AG04449 (cell line): ENCODE measurements at regions not wholly inside any gene's neighbourhood (a gene's known extent, or its start where the extent isn't known, plus 50 kb on each side); places are given as distances from the start of the nearest gene placed in this dataset.
"Not testable (repeated sequence)": the region's sequence is repeated elsewhere in the genome, so short reads cannot be mapped to it uniquely, and the experiment has no call there.

Experiments used
- CTCF ChIA-PET: fragments of 350-600 bp; formaldehyde crosslinking; extraction: SDS; loops from one replicate; lab custom pipeline; 2021; ENCODE audit warnings: antibody characterized with exemption; lab: Yijun Ruan, JAX
- POLR2A ChIA-PET: fragments of 400-600, 350-600 bp; formaldehyde crosslinking; extraction: SDS; loops from one replicate; lab custom pipeline; 2020; ENCODE audit warnings: antibody characterized with exemption, inconsistent platforms; lab: Yijun Ruan, JAX
- DNase-seq: peaks from one replicate; pipeline ENCODE4 v3.0.0-alpha.2; 2010; ENCODE audit warnings: low read depth, low spot score
- H3K4me3 ChIP-seq: 2 replicates; pipeline ENCODE4 v1.5.1; 2011; ENCODE audit warnings: low read depth, mild to moderate bottlenecking, control low read depth, low read length
- CTCF ChIP-seq: IDR thresholded peaks from one replicate; pipeline ENCODE4 v1.5.1; 2011; ENCODE audit warnings: mild to moderate bottlenecking, moderate library complexity, low read length, control low read depth, inconsistent platforms; ENCODE audit not compliant: insufficient read depth; ENCODE audit errors: missing control alignments

GRCh38 chr20:59481477-59482018 is 122.8 kb upstream of the PHACTR3 start:
- no peak for DNase-seq
- no peak overlapping the region for H3K4me3 ChIP-seq
- no peak for TF ChIP-seq CTCF
- ChIA-PET CTCF (interaction anchor here (1.3 kb wide), 1 partner anchor 22 kb away, joined by 3 read pairs; no protein-coding TSS in a partner anchor), POLR2A (no interaction called here)

- no peak overlapping the region for H3K4me3 ChIP-seq
- DNase-seq: no peak
- no peak for TF ChIP-seq CTCF
- CTCF ChIA-PET: interaction anchor here (1.3 to 1.5 kb wide), 2 partner anchors 13 to 23 kb away, joined by 3 to 6 read pairs; no protein-coding TSS in a partner anchor
- POLR2A ChIA-PET: no interaction called here
Observed at GRCh38 chr20:59482351-59483187, 121.8 kb upstream of the PHACTR3 start.

GRCh38 chr20:59483481-59483880 is 120.9 kb upstream of the PHACTR3 start:
- POLR2A ChIA-PET: interaction anchor here (0.6 kb wide), 1 partner anchor 21 kb away, joined by 3 read pairs; no protein-coding TSS in a partner anchor
- no peak for DNase-seq
- CTCF ChIA-PET: interaction anchor here (1.5 kb wide), 1 partner anchor 12 kb away, joined by 6 read pairs; no protein-coding TSS in a partner anchor
- no peak for TF ChIP-seq CTCF
- H3K4me3 ChIP-seq: no peak overlapping the region

GRCh38 chr20:59484228-59484627 is 120.1 kb upstream of the PHACTR3 start:
- ChIA-PET CTCF (interaction anchor here (1.5 kb wide), 1 partner anchor 12 kb away, joined by 6 read pairs; no protein-coding TSS in a partner anchor), POLR2A (no interaction called here)
- no peak overlapping the region for H3K4me3 ChIP-seq
- no peak for TF ChIP-seq CTCF
- DNase-seq: no peak

- H3K4me3 ChIP-seq: no peak overlapping the region
- TF ChIP-seq CTCF: no peak
- POLR2A ChIA-PET: no interaction called here
- CTCF ChIA-PET: interaction anchor here (2.7 kb wide), 1 partner anchor 10 kb away, joined by 16 read pairs; no protein-coding TSS in a partner anchor
- DNase-seq: no peak
Observed at GRCh38 chr20:59485576-59486454, 118.5 kb upstream of the PHACTR3 start.

- H3K4me3 ChIP-seq, POLR2A ChIA-PET, DNase-seq: not testable (repeated sequence)
- CTCF ChIA-PET: interaction anchor here (1.7 kb wide), 1 partner anchor 32 kb away, joined by 4 read pairs; no protein-coding TSS in a partner anchor
Observed at GRCh38 chr20:59488459-59488858, 115.9 kb upstream of the PHACTR3 start.

GRCh38 chr20:59490196-59491004 is 113.9 kb upstream of the PHACTR3 start:
- POLR2A ChIA-PET, DNase-seq, H3K4me3 ChIP-seq: not testable (repeated sequence)
- CTCF ChIA-PET: interaction anchor here (1.4 to 2.0 kb wide), 4 partner anchors 10 to 623 kb away, joined by 4 to 5 read pairs (median 4); no protein-coding TSS in a partner anchor
